ENCODE measurements at regions not wholly inside any gene's neighbourhood (a gene's known extent, or its start where the extent isn't known, plus 50 kb on each side); places are given as distances from the start of the nearest gene placed in this dataset.
"Not testable (repeated sequence)": the region's sequence is repeated elsewhere in the genome, so short reads cannot be mapped to it uniquely, and the experiment has no call there.

GRCh38 chr6:142016666-142017065 lies 116.1 kb upstream of the GJE1 start:
- DNase-seq (ENCODE audit: low read depth): not testable (repeated sequence)

- DNase-seq (ENCODE audit: low read depth): not testable (repeated sequence)
Observed at GRCh38 chr6:142015463-142015862, 117.3 kb upstream of the GJE1 start.

- no peak for DNase-seq (ENCODE audit: low read depth)
Observed at GRCh38 chr6:142015011-142015410, 117.7 kb upstream of the GJE1 start.

GRCh38 chr6:142014515-142014914 lies 118.2 kb upstream of the GJE1 start:
- DNase-seq (ENCODE audit: low read depth): peak; percentile 85

GRCh38 chr6:142013875-142014495 lies 118.7 kb upstream of the GJE1 start:
- DNase-seq (ENCODE audit: low read depth): no peak

GRCh38 chr6:142013287-142013686 lies 119.4 kb upstream of the GJE1 start:
- peak; percentile 88 for DNase-seq (ENCODE audit: low read depth)

GRCh38 chr6:142011775-142012174 lies 121.0 kb upstream of the GJE1 start:
- peak; percentile 10 for DNase-seq (ENCODE audit: low read depth)

GRCh38 chr6:142011156-142011555 lies 121.6 kb upstream of the GJE1 start:
- peak; percentile 60 for DNase-seq (ENCODE audit: low read depth)

- peak; percentile 89 for DNase-seq (ENCODE audit: low read depth)
Observed at GRCh38 chr6:142009647-142010046, 123.1 kb upstream of the GJE1 start.

- no peak for DNase-seq (ENCODE audit: low read depth)
Observed at GRCh38 chr6:142008781-142009180, 123.9 kb upstream of the GJE1 start.

GRCh38 chr6:142008016-142008735 lies 124.5 kb upstream of the GJE1 start:
- DNase-seq (ENCODE audit: low read depth): no peak

GRCh38 chr6:142005021-142005420 lies 127.7 kb upstream of the GJE1 start:
- DNase-seq (ENCODE audit: low read depth): no peak

- DNase-seq (ENCODE audit: low read depth): no peak
Observed at GRCh38 chr6:142002825-142003405, 129.8 kb upstream of the GJE1 start.

GRCh38 chr6:141996823-141997222 lies 135.9 kb upstream of the GJE1 start:
- no peak for DNase-seq (ENCODE audit: low read depth)

GRCh38 chr6:141992109-141992508 lies 140.6 kb upstream of the GJE1 start:
- DNase-seq (ENCODE audit: low read depth): no peak

GRCh38 chr6:141990840-141991239 lies 141.9 kb upstream of the GJE1 start:
- no peak for DNase-seq (ENCODE audit: low read depth)

- no peak for DNase-seq (ENCODE audit: low read depth)
Observed at GRCh38 chr6:141989706-141989959, 143.1 kb upstream of the GJE1 start.

GRCh38 chr6:141988954-141989705 lies 143.6 kb upstream of the GJE1 start:
- DNase-seq (ENCODE audit: low read depth): peak; percentile 61

GRCh38 chr6:141988327-141988726 lies 144.4 kb upstream of the GJE1 start:
- no peak for DNase-seq (ENCODE audit: low read depth)

- DNase-seq (ENCODE audit: low read depth): no peak
Observed at GRCh38 chr6:141986457-141986856, 146.3 kb upstream of the GJE1 start.

GRCh38 chr6:141981190-141981589 lies 151.5 kb upstream of the GJE1 start:
- DNase-seq (ENCODE audit: low read depth): no peak

- no peak for DNase-seq (ENCODE audit: low read depth)
Observed at GRCh38 chr6:141977782-141978181, 154.9 kb upstream of the GJE1 start.

GRCh38 chr6:141976994-141977393 lies 155.7 kb upstream of the GJE1 start:
- no peak for DNase-seq (ENCODE audit: low read depth)
